GM21360 (cell line): ENCODE measurements at regions not wholly inside any gene's neighbourhood (a gene's known extent, or its start where the extent isn't known, plus 50 kb on each side); places are given as distances from the start of the nearest gene placed in this dataset.
A peak's percentile ranks its signal among the peaks of the same experiment; 100 is the strongest.

Experiments used
- ATAC-seq: cut with Tn5 transposase; IDR thresholded peaks from one replicate; pipeline ENCODE4 v1.9.1; 2021; ENCODE audit warnings: mild to moderate bottlenecking, moderate library complexity; ENCODE audit not compliant: unreplicated experiment

GRCh38 chr12:125408718-125409117 lies 343.5 kb downstream of the AACS start:
- no peak for ATAC-seq

DNA sequence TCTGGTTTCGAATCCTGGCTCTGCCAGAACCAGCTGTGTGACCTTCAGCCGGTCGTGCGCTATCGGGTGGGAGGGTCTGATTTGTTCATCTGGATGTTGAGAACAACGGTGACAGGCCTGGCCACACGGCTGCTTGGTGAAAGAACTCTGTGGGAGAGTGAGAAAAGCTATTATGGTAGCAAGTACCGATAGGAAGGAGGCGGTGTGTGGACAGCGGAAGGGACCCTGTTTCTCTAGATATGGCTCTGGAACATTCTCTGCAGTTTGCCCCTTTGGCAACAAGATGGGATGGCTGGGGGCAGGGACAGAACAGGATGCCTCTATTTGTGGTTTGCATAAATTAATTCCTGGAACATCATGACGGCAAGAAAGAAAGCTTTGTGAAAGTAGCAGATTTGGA lies 347.3 kb downstream of the AACS start:
- ATAC-seq: no peak

DNA sequence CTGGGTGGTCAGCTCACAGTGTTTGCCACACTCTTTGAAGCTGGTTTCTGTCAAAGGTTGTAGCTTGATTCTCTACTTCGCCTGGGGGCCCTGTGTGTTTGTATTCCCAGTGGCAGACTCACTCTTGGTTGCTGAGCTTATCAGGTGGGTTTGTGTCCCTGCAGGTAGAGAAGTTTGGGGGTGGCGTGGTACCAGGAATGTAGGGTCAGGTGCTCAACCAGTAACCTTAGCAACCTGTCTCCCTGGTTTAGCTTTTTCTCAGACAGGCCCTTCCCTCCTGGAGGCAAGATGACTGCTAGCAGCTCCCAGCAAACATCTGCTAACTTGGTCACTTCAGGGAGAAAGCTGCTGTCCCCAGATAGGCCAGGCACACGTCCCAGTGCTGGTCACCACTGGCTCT lies 352.2 kb downstream of the AACS start:
- no peak for ATAC-seq

DNA sequence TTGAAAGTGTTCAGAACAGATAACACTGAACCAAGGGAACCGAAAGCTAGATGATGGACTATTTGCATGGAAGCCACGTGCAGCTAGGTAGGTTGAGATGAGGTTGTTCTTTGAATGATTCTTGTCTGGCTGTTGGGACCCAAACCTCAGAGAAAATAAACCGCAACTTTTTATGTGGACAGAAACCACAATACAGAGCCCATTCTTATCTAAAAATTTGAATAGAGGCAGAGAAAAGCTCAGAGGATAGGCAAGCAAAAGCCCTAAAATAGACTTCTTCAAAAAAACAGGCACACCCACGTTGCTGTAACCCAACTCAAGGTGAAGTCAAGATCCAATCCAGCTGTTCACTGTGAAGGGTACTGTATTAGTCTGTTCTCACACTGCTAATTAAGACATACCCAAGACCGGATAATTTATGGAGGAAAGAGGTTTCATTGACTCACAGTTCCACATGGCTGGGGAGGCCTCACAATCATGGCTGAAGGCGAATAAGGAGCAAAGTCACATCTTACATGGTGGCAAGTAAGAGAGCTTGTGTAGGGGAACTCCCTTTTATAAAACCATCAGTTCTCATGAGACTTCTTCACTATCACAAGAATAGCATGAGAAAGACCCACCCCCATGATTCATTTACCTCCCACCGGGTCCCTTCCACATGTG lies 353.8 kb downstream of the AACS start:
- ATAC-seq: peak; percentile 73

DNA sequence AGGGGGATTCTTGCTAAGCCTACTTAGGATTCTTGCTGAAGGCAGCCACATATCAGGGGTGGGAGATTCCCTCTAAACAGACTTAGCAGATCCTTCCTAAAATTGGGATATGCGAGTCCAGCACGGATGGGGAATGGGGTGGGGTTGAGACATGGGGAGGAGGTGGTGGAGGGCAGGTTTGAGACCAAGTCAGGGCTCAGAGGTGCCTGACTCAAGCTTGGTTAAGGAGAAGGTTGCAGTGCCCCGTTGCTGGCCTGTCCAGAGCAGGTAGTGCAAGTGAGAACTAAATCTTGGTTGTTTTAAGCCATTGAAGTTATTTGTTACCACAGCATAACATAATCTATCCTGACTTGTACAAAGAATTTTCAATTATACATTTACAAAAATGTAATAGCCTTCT lies 359.7 kb downstream of the AACS start:
- ATAC-seq: no peak

DNA sequence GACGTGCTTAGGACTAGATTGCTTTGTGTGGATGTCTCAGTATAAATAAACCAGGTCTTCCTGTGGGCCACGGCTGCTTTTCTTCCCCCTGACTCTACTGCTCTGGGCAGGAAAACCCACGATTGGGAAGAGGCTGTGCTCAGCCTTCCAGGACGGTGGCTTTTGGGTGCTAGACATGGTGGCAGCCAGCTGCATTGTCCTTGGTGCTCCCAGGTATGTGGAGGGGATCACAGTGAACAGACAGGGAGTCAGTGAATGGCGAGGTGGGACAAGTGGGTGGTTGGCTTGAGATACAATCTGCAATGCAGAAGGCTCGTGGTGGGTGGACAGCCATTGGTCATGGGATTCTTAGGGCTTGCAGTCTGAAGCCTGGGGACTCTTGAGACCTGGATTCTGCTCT lies 366.3 kb downstream of the AACS start:
- no peak for ATAC-seq

DNA sequence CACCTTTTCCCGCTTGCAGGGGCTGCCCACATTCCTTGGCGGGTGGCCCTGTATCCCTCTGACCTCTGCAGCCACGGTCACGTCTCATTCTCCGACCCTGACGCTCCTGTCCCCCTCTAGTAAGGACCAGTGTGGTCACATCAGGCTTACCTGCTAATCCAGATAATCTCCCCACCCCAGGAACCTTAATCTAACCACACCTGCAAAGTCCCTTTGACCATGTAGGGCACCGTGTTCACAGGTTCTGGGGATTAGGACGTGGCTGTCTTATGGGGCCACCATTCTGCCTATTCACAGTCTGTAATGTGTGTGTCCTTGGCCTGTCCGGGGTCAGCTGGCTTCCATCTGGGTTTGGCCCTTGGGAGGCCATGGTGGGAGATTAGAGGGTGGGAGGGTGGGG lies 368.9 kb downstream of the AACS start:
- ATAC-seq: no peak

DNA sequence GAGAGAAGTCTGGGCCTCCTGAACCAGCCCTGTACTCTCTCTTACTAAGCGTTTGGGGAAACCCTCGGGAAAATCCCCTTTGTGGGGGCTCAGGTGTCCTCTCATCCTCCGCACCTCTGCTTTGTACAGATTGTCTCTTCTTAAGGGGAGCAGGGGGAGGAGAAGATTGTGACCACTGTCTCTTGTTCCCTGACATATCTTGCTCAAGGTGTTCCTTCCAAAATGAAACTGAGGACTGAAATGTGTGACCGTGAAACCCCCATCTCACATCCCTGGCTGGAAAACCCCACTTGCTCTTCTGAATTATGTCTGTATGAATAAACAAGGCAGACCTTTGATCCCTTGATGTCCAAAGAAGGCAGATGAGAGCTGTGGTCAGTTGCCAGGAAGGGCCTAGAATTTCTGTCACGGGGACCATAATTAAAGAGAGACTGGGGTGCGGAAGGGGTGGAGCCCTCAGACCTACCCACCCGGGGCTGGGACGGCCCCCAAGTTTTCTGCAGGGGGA lies 369.8 kb downstream of the AACS start:
- ATAC-seq: peak; percentile 79

DNA sequence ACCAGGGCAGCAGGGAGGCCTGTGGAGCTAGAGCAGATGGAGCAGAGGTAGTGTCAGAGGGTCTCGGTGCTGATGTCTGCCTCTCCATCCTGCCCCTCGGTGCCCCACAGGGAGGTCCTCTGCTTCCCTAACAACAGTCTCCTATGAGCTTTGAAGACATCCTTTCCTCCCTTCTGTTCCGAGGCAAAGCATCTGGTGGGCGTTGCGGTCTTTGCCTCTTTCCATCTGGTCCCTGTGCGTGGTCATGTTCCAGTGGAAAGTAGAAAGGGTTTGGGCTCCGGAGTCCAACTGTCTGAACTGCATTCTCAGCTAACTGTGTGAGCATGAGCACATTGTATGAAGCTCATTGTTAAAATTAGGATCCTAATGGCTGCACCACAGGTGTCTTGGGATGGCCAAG lies 370.6 kb downstream of the AACS start:
- no peak for ATAC-seq

DNA sequence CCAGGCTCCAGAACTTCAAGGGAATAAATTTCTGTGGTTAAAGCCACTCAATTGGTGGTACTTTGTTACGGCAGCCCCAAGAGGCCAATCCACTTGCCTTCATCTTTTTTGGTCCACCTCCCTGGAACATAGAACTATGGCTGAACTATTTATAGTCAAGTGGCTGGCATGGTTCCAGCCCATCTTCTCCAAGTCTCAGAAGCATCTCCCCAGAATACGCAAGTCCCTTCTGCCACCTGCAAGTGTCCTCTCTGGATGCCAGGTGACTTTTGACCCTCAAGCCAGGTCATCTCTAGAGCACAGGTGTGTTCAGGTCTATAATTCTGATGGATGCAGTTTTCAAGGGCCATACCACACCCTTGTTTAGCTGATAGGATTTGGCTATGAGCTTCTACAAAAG lies 371.5 kb downstream of the AACS start:
- no peak for ATAC-seq

DNA sequence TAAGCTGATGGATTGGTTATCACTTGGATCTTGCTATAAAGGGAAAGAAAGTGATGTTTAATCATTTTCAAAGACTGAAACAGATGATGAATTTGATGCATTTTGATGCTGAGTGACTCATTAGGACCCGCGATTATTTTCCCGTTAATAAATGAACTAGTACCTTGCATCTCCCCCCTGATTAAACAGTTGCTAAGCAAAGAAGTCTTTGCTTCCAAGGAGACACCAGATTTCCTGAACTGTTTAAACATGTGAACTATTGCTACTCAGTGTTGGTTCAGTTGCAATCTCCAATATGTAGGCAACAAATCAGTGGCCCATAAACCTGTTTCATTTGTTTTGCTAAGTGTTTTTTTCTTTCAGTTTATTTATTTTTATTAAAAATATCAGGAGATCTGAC lies 375.2 kb downstream of the AACS start:
- no peak for ATAC-seq

DNA sequence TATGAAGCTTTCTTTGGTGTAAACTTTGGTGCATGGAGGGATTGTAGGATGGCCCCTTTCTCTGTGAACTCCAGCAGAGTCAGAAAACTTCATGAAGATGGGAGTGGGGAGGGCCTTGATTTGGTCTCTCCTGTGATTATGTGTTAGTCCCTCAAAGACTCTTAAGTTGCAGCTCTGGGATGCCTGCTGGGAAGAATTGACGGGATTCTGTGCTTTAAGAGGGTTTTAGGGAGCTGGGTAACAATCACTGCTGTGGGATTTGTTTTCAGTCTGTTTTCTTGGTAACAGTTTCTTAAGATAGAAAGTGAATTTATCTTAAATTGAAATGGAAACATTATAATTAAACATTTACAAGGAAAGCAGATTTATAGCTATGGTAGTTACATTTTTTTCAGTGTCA lies 378.1 kb downstream of the AACS start:
- no peak for ATAC-seq

DNA sequence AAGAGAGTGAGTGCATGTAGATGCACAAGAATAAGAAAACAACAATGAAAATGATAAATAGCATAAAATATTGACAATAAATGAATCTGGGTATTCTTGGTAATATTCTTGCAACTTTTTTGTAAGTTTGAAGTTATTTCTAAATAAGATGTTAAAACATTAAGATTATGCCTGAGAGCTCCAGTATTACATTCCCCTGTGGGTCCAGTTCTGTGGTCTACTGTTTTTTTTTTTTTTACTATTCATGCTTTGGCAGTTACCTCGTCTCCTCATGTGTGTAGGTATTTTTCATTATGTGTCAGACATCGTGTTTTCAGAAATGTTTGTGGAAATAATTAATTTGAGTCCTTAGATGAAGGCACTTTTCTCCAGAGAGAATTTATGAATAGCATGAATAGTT lies 386.2 kb downstream of the AACS start:
- ATAC-seq: no peak

GRCh38 chr12:125453751-125454150 lies 388.5 kb downstream of the AACS start:
- ATAC-seq: no peak

DNA sequence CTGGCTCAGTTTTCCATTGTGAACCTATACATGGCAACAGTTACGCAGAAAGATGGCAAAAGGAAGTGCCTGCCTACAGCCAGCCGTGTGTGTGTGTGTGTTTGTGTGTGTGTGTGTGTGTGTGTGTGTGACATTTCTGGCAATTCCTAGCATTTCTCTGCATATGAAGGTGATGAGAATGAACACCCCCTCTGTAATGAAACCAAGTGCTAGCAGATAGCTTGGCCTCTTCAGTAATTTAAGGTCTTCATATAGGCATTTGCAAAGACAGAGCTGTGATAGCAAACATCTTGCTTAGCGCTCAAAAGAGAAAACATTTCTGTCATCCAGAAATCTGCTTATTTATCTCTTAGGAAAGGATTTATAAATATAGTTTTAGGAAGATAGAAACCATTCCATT lies 389.1 kb downstream of the AACS start:
- no peak for ATAC-seq

DNA sequence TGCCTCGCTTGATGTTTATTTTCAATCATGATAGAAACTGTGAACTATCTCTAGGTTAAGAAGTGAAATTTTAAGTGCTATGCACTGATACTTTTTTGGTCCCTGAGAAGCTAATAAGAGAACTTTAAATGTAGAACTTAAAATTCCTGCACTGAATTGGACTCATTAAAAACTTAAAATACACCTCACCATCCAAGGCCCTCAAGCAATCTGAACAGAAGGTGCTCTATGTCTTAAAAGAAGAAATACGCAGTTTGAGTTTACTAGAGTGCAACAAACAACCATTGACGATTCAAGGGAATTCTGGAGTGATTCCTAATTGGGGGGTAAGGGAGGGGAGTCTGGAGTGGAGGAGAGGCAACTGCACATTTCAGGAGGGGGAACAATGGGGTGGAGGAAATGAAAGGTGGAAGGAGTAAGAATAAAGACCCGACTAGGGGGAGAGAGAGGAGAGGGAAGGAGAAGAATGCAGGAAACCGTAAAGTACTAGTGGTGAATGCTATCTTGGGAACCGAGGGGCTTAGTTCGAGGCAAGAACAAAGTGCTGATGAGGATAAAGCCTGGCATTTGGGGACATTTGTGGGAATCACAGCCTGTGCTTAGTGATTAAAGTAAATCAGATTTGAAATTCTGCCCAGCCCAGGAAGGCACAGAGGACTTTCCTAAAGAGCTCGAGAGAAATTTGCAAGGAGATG lies 389.7 kb downstream of the AACS start:
- ATAC-seq: no peak

DNA sequence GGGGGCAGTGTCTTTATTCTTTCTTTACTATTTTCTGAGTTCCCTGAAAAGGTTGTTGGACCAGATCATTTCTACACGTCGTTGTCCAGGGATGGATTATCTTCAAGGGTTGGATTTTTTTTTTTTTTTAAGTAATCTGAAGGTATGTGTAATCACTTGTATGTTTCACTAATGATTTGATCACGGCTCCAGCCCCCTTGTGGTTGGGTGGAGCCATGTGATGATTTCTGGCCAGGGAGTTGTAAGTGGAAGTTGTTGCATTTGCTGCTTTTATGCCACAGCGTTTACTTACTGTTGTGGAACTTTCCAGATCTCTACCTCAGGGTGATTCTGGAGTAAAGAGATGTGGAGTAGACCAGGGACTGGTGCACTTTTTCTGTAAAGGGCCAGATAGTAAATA lies 390.3 kb downstream of the AACS start:
- no peak for ATAC-seq

- no peak for ATAC-seq
These were observed 393.5 kb downstream of the AACS start for GRCh38 chr12:125458552-125459268.

DNA sequence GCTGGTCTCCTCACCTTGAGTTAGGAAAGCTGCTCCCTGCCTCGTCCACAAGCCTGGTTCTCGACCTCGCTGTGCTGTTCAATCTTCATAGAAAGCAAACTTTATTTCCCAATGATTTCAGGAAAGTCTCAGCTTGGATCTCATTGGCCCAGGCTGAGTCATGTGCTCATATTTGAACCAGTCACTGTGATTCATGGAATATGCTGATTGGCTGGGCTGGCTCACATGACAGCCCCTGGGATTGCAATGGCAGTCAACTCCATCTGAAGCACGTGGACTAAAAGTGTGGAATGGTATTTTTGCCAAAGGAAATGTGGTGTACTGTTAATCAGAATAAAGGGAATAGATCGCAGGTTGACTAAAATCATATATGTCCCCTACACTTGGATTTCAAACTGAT lies 396.6 kb downstream of the AACS start:
- no peak for ATAC-seq

GRCh38 chr12:125463386-125463785 lies 398.2 kb downstream of the AACS start:
- ATAC-seq: no peak

DNA sequence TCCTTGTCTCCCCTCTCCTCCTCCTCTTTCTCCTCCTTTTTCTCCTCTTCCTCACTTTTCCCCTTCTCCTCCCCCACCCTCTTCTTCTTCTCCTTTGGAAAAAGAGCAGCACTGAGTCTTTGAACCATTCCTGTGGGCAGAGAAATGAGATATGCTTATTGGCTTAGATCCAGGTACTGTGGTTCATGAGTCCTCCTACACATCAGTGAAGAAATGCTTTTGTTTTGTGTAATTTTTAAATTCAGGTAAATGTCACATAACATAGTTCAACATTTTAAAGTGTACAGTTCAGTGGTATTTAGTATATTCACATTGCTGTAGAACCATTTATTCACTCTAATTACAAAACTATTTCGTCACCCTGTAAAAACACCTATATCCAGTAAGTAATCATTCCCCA lies 402.1 kb downstream of the AACS start:
- ATAC-seq: no peak

GRCh38 chr12:125469683-125470082 lies 404.4 kb downstream of the AACS start:
- ATAC-seq: no peak
